ENCODE measurements at regions not wholly inside any gene's neighbourhood (a gene's known extent, or its start where the extent isn't known, plus 50 kb on each side); places are given as distances from the start of the nearest gene placed in this dataset.

- DNase-seq (ENCODE audit: low read depth), result no peak
- TF ChIP-seq CTCF (IDR thresholded peaks at IDR 0.05; ENCODE audit: control insufficient read depth, extremely low read depth, insufficient read depth), result no peak
Measured at GRCh38 chr16:86297866-86298757, 212.2 kb upstream of the FOXF1 start.

GRCh38 chr16:86298758-86299134 lies 211.6 kb upstream of the FOXF1 start:
- DNase-seq (ENCODE audit: low read depth), result no peak
- no peak for TF ChIP-seq CTCF (IDR thresholded peaks at IDR 0.05; ENCODE audit: control insufficient read depth, extremely low read depth, insufficient read depth)

More at GRCh38 chr16:86297866-86298757, 212.2 kb upstream of the FOXF1 start:
- H3K4me3 ChIP-seq (ENCODE audit: low read depth, low read length), result no peak overlapping the region

GRCh38 chr16:86299882-86300610 lies 210.3 kb upstream of the FOXF1 start:
- no peak for TF ChIP-seq CTCF (IDR thresholded peaks at IDR 0.05; ENCODE audit: control insufficient read depth, extremely low read depth, insufficient read depth)
- no peak for DNase-seq (ENCODE audit: low read depth)
- H3K4me3 ChIP-seq (ENCODE audit: low read depth, low read length), result no peak overlapping the region

More at GRCh38 chr16:86298758-86299134, 211.6 kb upstream of the FOXF1 start:
- no peak overlapping the region for H3K4me3 ChIP-seq (ENCODE audit: low read depth, low read length)

- H3K4me3 ChIP-seq (ENCODE audit: low read depth, low read length), result no peak overlapping the region
- DNase-seq (ENCODE audit: low read depth), result no peak
- TF ChIP-seq CTCF (IDR thresholded peaks at IDR 0.05; ENCODE audit: control insufficient read depth, extremely low read depth, insufficient read depth), result no peak
Measured at GRCh38 chr16:86300746-86301481, 209.4 kb upstream of the FOXF1 start.

GRCh38 chr16:86302421-86303109 lies 207.8 kb upstream of the FOXF1 start:
- H3K4me3 ChIP-seq (ENCODE audit: low read depth, low read length), result no peak overlapping the region
- TF ChIP-seq CTCF (IDR thresholded peaks at IDR 0.05; ENCODE audit: control insufficient read depth, extremely low read depth, insufficient read depth), result no peak
- DNase-seq (ENCODE audit: low read depth), result no peak
